K562 (cell line): ENCODE measurements at regions not wholly inside any gene's neighbourhood (a gene's known extent, or its start where the extent isn't known, plus 50 kb on each side); places are given as distances from the start of the nearest gene placed in this dataset.

Experiments
- CEBPB ChIP-seq: fragments of 450-650 bp; IDR thresholded peaks from 2 replicates; pipeline ENCODE4 v1.6.1; 2016; ENCODE audit warnings: missing genetic modification characterization, missing compliant biosample characterization
- CTCF ChIP-seq, 3 experiments: IDR thresholded peaks in 2 of 3; conservative IDR thresholded peaks in 1 of 3; 2 replicates each; pipeline ENCODE4 v1.5.1; 2011 to 2012; ENCODE audit warnings: low read length in 3 of 3, mild to moderate bottlenecking in 3 of 3, control low read depth in 2 of 3, improper control_type of control experiment in 1 of 3, inconsistent platforms in 1 of 3, low read depth in 1 of 3, mixed read lengths in 1 of 3, moderate library complexity in 1 of 3; ENCODE audit not compliant: insufficient read depth in 2 of 3
- EZH2 ChIP-seq: IDR thresholded peaks from 2 replicates; pipeline ENCODE4 v1.6.1; 2012; ENCODE audit warnings: low read depth, mild to moderate bottlenecking, inconsistent platforms, low read length, borderline replicate concordance

GRCh38 chr1:106747791-106748190 is 308.7 kb upstream of the PRMT6 start:
- TF ChIP-seq CTCF (IDR thresholded peaks at IDR 0.05 in 2 of 3, conservative IDR thresholded peaks at IDR 0.05 in 1 of 3; ENCODE audit: insufficient read depth in 2 of 3, low read depth in 1 of 3, low read length in 3 of 3) (no peak), CEBPB (tag) (no peak), EZH2 (no peak)
